HG02571 (cell line): ENCODE measurements at regions not wholly inside any gene's neighbourhood (a gene's known extent, or its start where the extent isn't known, plus 50 kb on each side); places are given as distances from the start of the nearest gene placed in this dataset.

Experiments used
- ATAC-seq: cut with Tn5 transposase; IDR thresholded peaks from one replicate; pipeline ENCODE4 v1.9.1; 2021; ENCODE audit warnings: mild to moderate bottlenecking, moderate library complexity; ENCODE audit not compliant: unreplicated experiment

- no peak for ATAC-seq
Measured at GRCh38 chr2:204012072-204012653, 75.6 kb downstream of the ICOS start.

- ATAC-seq: no peak
Measured at GRCh38 chr2:204015118-204015843, 78.7 kb downstream of the ICOS start.

DNA sequence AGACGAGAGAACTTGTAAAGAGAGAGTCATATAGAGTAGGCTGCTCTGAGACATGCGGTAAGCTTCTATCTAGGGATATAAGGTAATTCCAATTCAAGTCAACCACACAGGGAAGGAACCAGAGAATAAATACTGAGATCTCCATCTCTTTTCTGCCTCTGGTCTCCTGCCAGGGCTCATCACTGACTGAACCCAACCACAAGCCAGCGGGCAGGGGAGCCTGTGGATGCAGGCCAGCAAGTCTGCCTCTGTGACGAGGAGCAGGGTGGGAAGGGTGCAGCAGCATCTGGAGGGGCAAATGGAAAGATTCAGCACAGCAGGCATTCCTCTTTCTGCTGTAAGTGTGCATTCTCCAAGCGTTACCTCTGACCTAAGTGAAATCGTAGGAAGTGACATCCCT, 82.2 kb downstream of the ICOS start:
- no peak for ATAC-seq

DNA sequence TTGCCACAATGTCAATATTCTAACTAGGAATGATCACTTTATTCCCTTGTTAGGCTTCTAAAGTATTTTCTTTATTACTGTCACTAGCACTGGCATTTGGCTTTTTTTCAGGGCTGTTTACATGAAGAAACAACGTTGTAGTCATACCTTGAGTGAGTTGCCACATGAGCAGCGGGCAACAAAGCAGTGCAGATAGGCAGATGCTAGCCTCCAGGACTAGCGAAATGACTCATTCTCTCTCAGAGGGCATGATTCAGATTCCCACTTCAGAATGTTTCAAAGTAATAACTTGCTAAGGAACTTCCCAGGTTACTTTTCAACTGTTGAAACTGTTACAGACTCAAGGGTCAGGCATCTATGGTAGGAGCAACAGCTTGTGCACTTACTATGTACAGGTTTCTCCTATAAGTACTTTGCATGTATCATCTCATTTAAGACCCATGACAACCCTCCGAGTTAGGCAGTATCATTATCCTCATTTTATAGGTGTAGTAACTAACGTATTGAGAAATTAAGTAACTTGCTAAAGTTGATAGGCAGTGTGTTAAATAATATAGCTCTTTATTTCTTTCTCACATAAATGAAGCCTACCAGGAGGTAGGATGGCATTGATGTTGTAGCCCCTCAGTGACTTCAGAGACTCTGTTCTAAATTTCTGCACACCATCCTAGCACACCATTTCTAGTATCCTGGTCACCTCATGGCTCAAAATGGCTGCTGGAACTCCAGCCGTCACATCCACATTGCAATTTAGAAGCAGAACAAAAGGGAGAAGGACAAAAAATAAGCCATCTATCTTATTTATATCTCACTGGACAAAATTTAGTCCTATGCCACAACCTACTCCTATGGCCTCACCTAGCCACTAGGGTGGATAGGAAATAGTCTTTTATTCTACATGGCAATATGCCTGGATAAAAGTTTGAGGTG, 83.3 kb downstream of the ICOS start:
- ATAC-seq: peak; percentile 49

DNA sequence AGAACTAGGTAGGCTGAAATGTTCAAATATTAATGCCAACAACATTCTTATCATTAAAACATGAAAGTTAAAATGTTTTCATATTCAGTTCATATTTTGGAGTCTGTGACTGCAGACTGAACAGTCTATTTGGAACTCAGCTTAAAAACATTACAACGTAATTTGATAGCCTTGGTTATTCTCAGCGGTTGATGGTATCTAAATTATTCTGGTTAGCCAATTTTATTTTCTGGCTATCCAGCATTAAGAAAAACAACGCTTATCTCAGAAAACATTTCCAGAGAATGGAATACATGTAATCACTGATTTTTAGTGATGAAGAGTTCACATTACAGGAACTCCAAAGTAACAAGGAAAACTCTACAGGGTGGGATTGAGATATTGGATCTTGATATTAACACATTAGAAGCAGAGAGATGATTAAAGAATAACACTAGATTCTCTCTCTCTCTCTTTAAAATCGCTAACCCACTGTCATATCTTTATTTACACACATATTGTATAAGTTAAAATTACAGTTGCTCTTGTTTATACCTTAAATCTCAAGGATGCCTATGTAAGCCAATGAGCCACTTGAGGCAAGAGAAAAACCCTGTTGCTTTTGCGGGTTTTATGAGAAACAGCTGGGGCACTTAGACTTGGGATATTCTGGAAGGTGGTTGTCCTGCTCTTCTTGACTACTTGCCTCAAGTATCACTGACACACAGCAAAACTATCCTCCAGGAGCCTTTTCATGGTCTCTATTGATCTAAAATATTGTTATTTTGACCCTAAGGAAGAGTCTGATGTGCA, 84.9 kb downstream of the ICOS start:
- ATAC-seq: no peak

GRCh38 chr2:204022550-204022949, 86.0 kb downstream of the ICOS start:
- ATAC-seq: no peak

GRCh38 chr2:204023088-204023487, 86.5 kb downstream of the ICOS start:
- ATAC-seq: no peak

DNA sequence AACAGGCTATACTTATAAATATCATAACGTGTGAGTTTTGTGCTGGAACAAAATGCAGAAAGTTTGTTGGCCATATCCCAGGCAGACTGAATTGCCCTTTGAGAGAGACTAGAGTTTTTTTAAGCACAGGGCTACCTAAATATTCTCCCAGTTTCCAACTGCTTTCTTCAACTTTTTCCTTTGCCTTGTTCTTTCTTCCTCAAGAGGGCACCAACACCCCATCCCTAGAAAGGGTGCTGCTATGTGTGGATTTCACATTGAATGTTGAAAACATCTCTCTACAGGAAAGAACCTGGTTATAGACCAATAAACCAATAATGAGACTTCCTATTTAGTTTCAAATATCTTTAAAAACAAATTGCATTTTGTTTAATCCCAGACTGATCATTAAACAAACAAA, 87.9 kb downstream of the ICOS start:
- ATAC-seq: no peak

- no peak for ATAC-seq
Measured at GRCh38 chr2:204024906-204025475, 88.4 kb downstream of the ICOS start.

DNA sequence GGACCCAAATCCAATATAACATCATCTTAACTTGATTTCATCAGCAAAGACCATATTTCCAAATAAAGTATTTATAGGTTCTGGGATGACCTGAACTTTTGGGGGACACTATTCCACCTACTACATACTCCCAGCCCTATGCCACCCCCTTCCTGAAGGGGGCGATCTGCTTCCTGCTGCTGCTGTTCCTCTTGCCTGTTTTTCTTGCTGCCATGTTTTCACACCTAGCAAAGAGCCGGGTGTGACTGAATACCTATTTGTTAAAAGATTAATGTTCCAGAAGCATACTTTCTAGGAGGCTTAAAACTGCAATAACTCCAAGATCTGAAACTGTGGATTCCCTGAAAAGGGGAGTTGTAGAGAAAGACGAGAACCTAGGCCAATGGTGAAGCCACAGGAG, 89.7 kb downstream of the ICOS start:
- no peak for ATAC-seq

- ATAC-seq: peak; percentile 76
Measured at GRCh38 chr2:204027091-204027490, 90.5 kb downstream of the ICOS start.

DNA sequence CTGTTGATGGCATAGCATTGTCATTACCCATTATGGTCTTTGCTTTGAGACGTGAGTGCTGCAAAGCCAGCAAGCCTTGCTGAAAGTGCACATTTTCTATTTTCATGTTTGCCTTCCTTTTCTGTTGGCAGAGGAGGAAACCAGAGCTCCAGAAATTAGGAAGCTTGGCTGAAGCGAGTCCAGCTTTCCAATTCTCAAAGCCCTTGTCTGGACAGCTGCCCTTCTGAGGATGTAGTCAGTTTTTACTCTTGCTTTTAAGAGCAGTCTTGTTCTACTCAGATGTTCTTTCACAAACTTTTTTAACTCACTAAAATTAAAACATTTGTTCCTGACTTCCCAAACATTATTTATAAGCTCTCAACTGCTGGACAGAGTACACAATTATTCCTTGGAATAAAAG, 93.8 kb downstream of the ICOS start:
- no peak for ATAC-seq

GRCh38 chr2:204031056-204031455, 94.5 kb downstream of the ICOS start:
- ATAC-seq: no peak

GRCh38 chr2:204032301-204032700, 95.7 kb downstream of the ICOS start:
- ATAC-seq: no peak

- no peak for ATAC-seq
Measured at GRCh38 chr2:204033611-204034495, 97.3 kb downstream of the ICOS start.

DNA sequence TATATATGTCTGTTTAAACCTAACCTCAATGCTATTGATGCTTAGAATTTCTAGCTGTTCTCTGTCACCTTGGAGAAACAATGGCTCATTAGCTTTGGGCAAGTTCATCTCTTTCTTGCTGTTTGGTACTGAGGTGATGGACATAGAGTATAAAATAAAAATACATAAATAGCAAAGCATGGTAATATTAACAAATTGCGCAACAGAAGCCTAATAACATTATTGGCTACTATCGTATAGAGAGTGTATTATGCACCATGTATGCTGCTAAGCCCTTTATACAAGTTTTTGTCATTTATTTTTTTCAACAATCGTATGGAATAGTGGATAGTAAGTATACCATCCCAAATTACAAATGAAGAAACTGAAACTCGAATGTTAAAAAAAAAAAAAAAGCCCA, 100.1 kb downstream of the ICOS start:
- no peak for ATAC-seq

DNA sequence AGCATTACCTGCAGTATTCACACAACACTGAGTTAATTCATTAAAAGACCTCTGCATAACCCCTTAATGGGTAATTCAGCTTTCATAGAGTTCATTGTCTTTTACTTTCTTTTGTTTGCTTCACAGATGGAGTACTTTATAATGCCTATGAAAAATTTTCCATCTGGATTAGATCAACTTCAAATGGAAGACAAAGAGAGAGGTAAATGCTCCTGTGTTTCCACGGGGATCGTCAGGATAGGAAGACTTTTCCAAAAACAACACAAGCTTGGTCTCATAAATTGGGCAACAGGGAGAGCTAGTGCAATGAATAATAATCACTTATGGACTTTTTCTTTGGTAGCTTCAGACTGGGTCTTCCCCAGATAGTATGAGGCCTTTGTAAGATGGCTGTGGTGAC, 100.7 kb downstream of the ICOS start:
- ATAC-seq: no peak

DNA sequence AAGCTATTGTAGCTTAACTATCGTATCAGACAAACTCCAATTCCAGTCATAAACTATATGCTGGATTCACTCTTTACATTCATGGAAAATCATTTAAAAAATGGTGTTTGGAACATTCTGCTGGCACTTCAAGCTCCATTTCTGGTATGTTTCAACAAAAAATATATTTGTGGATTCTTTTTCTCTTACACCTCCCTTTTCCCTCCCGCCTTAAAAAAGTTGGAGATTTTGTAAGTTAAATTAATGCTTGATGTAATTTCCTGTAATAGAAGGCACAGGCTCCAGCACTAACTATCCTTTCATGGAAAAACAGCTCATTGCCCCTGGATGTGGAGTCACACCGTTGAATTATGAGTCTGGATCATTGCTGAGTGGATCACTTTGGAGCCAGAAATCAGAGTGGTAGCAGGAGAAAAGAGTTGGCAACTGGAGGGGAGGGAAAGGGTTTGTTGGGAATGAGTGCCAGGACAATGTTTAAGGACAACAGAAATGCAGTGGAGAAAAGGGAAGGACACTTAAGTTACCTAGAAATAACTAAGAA, 102.8 kb downstream of the ICOS start:
- no peak for ATAC-seq

DNA sequence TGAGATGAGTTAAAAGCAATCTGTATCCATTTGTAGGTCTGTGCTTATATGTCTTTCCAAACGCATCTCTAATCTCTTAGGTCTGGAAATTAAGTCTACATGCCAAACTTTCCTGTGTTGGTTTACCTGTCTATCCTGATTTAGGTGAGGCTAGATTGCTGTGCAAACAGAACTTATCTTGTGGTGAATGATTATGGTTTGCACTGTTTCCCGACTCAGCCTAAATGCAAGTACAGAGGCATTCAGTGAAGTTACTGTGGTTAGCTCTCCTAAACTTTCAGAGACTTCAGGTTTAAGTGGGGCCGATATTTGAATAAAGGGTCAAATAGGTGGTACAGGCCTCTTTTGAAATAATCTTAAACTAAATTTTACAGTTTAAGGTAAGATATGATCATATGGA, 103.5 kb downstream of the ICOS start:
- ATAC-seq: no peak
